GM12865 (cell line): ENCODE measurements at regions not wholly inside any gene's neighbourhood (a gene's known extent, or its start where the extent isn't known, plus 50 kb on each side); places are given as distances from the start of the nearest gene placed in this dataset.
A peak's percentile ranks its signal among the peaks of the same experiment; 100 is the strongest.

Experiments
- DNase-seq: peaks from one replicate; pipeline ENCODE4 v3.0.0; 2010; ENCODE audit warnings: low read depth
- H3K4me3 ChIP-seq: 2 replicates; pipeline ENCODE4 v1.5.1; 2011; ENCODE audit warnings: mild to moderate bottlenecking, low read depth, low read length, control low read depth
- CTCF ChIP-seq: IDR thresholded peaks from 2 replicates; pipeline ENCODE4 v1.5.1; 2011; ENCODE audit warnings: low read length, control low read depth, low read depth, inconsistent platforms; ENCODE audit not compliant: insufficient read depth; ENCODE audit errors: missing control alignments

DNA sequence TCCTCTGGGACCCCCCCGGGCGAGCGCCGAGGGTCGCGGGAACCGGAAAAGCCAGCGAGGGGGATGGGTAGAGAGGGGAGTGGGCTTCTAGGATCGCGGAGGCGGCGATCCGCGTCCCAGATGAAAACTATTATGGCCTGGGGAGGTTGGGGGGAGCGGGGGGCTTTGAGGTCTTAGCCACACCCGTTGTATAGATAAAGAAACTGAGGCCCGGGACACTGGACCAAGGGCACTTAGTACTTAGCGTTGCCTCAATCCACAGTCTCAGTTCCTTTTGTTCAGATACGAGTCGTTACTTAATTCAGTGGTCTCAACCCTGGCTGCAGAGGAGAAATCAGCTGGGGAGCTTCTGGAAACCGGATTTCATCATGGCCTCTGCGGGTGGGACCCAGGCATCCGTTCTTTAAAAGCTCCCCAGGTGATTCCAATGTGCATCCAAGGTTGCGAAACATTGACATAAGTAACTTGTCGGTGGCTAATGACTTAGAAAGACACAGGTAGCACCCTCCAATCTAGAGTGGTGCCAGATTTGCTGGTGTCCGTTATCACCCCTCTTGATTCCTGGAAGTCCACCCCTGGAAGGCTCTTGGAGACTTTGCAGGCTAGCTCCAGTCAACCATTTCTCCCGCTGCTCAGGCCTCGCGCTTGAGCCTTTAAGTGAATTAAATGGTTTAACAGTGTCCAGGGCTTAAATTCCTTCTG is 90.7 kb downstream of the GEMIN8 start:
- H3K4me3 ChIP-seq: no peak overlapping the region
- DNase-seq: no peak

GRCh38 chrX:13938051-13938828 is 91.5 kb downstream of the GEMIN8 start:
- peak; percentile 4 for DNase-seq
- TF ChIP-seq CTCF: no peak
- H3K4me3 ChIP-seq: peak overlapping the region; percentile 42

More for the DNA sequence above, 90.7 kb downstream of the GEMIN8 start:
- TF ChIP-seq CTCF: no peak

- no peak for DNase-seq
- H3K4me3 ChIP-seq: no peak overlapping the region
- TF ChIP-seq CTCF: no peak
These were observed 92.2 kb downstream of the GEMIN8 start for GRCh38 chrX:13937370-13938050.

GRCh38 chrX:13936521-13937225 is 93.0 kb downstream of the GEMIN8 start:
- DNase-seq: no peak
- TF ChIP-seq CTCF: no peak
- H3K4me3 ChIP-seq: no peak overlapping the region

DNA sequence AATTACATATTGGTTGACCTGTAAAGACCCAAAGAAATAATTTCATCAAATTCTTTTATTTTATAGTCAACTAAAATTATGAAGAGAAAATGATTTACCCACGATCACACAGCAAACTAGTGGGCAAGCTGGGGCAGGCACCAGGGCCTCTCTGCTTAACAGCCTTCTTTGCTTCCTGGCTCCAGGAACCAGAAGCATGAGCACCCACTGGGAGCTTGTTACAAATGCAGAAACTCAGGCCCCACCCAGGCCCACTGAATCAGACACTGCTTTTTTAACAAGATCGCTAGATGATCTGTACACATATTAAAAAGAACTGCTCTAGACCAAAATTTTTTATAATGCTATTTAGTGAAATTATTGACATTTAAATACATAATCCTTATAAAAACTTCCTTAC is 95.0 kb downstream of the GEMIN8 start:
- DNase-seq: no peak
- H3K4me3 ChIP-seq: no peak overlapping the region
- no peak for TF ChIP-seq CTCF

DNA sequence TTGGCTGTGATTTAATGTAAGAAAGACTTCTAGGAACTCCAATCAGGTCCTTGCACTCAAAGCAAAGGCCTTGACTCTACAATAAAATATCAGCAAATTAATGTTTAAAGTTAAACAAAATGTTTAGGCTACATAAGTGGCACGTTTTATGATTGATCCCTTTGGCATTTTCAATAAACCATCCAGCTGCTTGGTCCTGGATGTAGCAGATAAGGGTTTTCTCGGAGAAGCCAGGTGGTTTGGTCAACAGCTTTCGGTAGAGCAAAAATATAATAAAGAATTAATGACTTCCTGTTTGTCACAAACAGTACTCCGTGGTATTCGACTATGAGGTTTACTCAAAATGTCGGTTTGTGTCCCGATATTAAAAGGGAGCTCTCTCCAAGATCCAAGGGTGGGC is 95.8 kb downstream of the GEMIN8 start:
- DNase-seq: no peak
- no peak for TF ChIP-seq CTCF
- H3K4me3 ChIP-seq: no peak overlapping the region
